ENCODE measurements at regions not wholly inside any gene's neighbourhood (a gene's known extent, or its start where the extent isn't known, plus 50 kb on each side); places are given as distances from the start of the nearest gene placed in this dataset.

- TF ChIP-seq ZFP3 (CRISPR knock-in tag; IDR thresholded peaks at IDR 0.05), result no peak
- TF ChIP-seq TCF4 (CRISPR knock-in tag; IDR thresholded peaks at IDR 0.05; ENCODE audit: borderline replicate concordance), result no peak
- no peak for TF ChIP-seq RARB (CRISPR knock-in tag; IDR thresholded peaks at IDR 0.05)
- TF ChIP-seq PPARA (CRISPR knock-in tag; IDR thresholded peaks at IDR 0.05; ENCODE audit: borderline replicate concordance), result no peak
- no peak for TF ChIP-seq GLIS3 (CRISPR knock-in tag; IDR thresholded peaks at IDR 0.05)
- no peak for TF ChIP-seq ZNF8 (CRISPR knock-in tag; IDR thresholded peaks at IDR 0.05)
- TF ChIP-seq ZNF565 (CRISPR knock-in tag; conservative IDR thresholded peaks at IDR 0.05; ENCODE audit: low read depth), result no peak
- TF ChIP-seq ZC3H10 (CRISPR knock-in tag; IDR thresholded peaks at IDR 0.05), result no peak
- TF ChIP-seq ISL1 (CRISPR knock-in tag; IDR thresholded peaks at IDR 0.05), result no peak
- no peak for TF ChIP-seq ESRRG (CRISPR knock-in tag; IDR thresholded peaks at IDR 0.05)
- TF ChIP-seq, protein P1, sequence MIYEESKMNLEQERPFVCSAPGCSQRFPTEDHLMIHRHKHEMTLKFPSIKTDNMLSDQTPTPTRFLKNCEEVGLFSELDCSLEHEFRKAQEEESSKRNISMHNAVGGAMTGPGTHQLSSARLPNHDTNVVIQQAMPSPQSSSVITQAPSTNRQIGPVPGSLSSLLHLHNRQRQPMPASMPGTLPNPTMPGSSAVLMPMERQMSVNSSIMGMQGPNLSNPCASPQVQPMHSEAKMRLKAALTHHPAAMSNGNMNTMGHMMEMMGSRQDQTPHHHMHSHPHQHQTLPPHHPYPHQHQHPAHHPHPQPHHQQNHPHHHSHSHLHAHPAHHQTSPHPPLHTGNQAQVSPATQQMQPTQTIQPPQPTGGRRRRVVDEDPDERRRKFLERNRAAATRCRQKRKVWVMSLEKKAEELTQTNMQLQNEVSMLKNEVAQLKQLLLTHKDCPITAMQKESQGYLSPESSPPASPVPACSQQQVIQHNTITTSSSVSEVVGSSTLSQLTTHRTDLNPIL (CRISPR knock-in tag; IDR thresholded peaks at IDR 0.05; ENCODE audit: low read depth), result no peak
- no peak for TF ChIP-seq ARNTL (CRISPR knock-in tag; IDR thresholded peaks at IDR 0.05; ENCODE audit: borderline replicate concordance, low read depth)
These were observed 142.4 kb downstream of the NAV1 start (continued) for GRCh38 chr1:201681375-201681774.

- no peak for ATAC-seq
- TF ChIP-seq ZFP3 (CRISPR knock-in tag; IDR thresholded peaks at IDR 0.05), result no peak
- no peak for TF ChIP-seq BACH2 (CRISPR knock-in tag; IDR thresholded peaks at IDR 0.05; ENCODE audit: borderline replicate concordance)
- no peak for TF ChIP-seq OSR1 (CRISPR knock-in tag; IDR thresholded peaks at IDR 0.05)
- TF ChIP-seq ARNTL (CRISPR knock-in tag; IDR thresholded peaks at IDR 0.05; ENCODE audit: borderline replicate concordance, low read depth), result no peak
- no peak for TF ChIP-seq PATZ1 (CRISPR knock-in tag; IDR thresholded peaks at IDR 0.05; ENCODE audit: borderline replicate concordance)
- TF ChIP-seq TCF4 (CRISPR knock-in tag; IDR thresholded peaks at IDR 0.05; ENCODE audit: borderline replicate concordance), result no peak
- no peak for TF ChIP-seq ZFP30 (CRISPR knock-in tag; IDR thresholded peaks at IDR 0.05)
- TF ChIP-seq SNAI2 (CRISPR knock-in tag; IDR thresholded peaks at IDR 0.05), result no peak
- no peak for TF ChIP-seq POU6F1 (CRISPR knock-in tag; IDR thresholded peaks at IDR 0.05; ENCODE audit: borderline replicate concordance, low read depth)
- TF ChIP-seq ZC3H10 (CRISPR knock-in tag; IDR thresholded peaks at IDR 0.05), result no peak
- no peak for TF ChIP-seq GLIS3 (CRISPR knock-in tag; IDR thresholded peaks at IDR 0.05)
- TF ChIP-seq ZNF8 (CRISPR knock-in tag; IDR thresholded peaks at IDR 0.05), result no peak
- TF ChIP-seq, protein P2, sequence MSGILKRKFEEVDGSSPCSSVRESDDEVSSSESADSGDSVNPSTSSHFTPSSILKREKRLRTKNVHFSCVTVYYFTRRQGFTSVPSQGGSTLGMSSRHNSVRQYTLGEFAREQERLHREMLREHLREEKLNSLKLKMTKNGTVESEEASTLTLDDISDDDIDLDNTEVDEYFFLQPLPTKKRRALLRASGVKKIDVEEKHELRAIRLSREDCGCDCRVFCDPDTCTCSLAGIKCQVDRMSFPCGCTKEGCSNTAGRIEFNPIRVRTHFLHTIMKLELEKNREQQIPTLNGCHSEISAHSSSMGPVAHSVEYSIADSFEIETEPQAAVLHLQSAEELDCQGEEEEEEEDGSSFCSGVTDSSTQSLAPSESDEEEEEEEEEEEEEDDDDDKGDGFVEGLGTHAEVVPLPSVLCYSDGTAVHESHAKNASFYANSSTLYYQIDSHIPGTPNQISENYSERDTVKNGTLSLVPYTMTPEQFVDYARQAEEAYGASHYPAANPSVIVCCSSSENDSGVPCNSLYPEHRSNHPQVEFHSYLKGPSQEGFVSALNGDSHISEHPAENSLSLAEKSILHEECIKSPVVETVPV (CRISPR knock-in tag; IDR thresholded peaks at IDR 0.05), result no peak
- no peak for TF ChIP-seq ISL1 (CRISPR knock-in tag; IDR thresholded peaks at IDR 0.05)
- TF ChIP-seq, protein P3, sequence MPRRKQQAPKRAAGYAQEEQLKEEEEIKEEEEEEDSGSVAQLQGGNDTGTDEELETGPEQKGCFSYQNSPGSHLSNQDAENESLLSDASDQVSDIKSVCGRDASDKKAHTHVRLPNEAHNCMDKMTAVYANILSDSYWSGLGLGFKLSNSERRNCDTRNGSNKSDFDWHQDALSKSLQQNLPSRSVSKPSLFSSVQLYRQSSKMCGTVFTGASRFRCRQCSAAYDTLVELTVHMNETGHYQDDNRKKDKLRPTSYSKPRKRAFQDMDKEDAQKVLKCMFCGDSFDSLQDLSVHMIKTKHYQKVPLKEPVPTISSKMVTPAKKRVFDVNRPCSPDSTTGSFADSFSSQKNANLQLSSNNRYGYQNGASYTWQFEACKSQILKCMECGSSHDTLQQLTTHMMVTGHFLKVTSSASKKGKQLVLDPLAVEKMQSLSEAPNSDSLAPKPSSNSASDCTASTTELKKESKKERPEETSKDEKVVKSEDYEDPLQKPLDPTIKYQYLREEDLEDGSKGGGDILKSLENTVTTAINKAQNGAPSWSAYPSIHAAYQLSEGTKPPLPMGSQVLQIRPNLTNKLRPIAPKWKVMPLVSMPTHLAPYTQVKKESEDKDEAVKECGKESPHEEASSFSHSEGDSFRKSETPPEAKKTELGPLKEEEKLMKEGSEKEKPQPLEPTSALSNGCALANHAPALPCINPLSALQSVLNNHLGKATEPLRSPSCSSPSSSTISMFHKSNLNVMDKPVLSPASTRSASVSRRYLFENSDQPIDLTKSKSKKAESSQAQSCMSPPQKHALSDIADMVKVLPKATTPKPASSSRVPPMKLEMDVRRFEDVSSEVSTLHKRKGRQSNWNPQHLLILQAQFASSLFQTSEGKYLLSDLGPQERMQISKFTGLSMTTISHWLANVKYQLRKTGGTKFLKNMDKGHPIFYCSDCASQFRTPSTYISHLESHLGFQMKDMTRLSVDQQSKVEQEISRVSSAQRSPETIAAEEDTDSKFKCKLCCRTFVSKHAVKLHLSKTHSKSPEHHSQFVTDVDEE (CRISPR knock-in tag; IDR thresholded peaks at IDR 0.05), result no peak
- no peak for TF ChIP-seq PPARA (CRISPR knock-in tag; IDR thresholded peaks at IDR 0.05; ENCODE audit: borderline replicate concordance)
These were observed 144.0 kb downstream of the NAV1 start for GRCh38 chr1:201682964-201683363.

- no peak for ATAC-seq
- TF ChIP-seq, protein P2 (CRISPR knock-in tag; IDR thresholded peaks at IDR 0.05), result no peak
- no peak for TF ChIP-seq ZNF565 (CRISPR knock-in tag; conservative IDR thresholded peaks at IDR 0.05; ENCODE audit: low read depth)
- no peak for TF ChIP-seq BACH2 (CRISPR knock-in tag; IDR thresholded peaks at IDR 0.05; ENCODE audit: borderline replicate concordance)
- no peak for TF ChIP-seq CSDC2 (CRISPR knock-in tag; IDR thresholded peaks at IDR 0.05)
These were observed 144.5 kb downstream of the NAV1 start for GRCh38 chr1:201683397-201683796.
